ENCODE measurements at regions not wholly inside any gene's neighbourhood (a gene's known extent, or its start where the extent isn't known, plus 50 kb on each side); places are given as distances from the start of the nearest gene placed in this dataset.

DNA sequence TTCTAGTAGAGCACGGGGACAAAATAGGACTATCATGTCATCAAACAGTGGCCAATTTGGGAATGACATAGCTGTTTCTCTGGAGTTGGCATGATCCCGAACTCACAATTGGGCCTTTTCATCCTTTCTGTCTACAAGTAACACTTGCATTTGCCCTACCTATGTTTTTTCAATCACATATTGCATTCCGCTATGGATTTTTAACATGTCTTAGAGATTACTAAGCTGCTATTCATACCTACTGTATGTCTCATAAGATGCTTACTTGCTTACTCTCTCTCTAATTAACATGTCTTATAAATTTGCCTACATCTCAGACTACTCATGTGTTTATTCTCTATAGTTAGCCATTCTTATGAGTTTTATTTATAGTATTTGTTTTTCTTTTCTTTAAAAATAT lies 341.2 kb upstream of the CTNND2 start:
- no peak for ATAC-seq (replicated peaks in 6 of 8)
- no peak overlapping the region for H3K27ac ChIP-seq
- no peaks in the 10 kb centered on the region for H3K4me1 ChIP-seq (replicated peaks in 1 of 2)
- 3 to 100% (median 70%) methylated on average over 1 to 3 of the region's 3 CpGs; no CpG with 5 or more reads in 1 of the 10 experiments for WGBS, 10 experiments
- in situ Hi-C loops (cut with MboI; ENCODE audit: low pct_unique_long_range_greater_than_20kb in 2 of 9, low sequenced_read_pairs in 9 of 9, unreplicated experiment in 9 of 9) = no loop called here
- no peak overlapping the region for H3K4me3 ChIP-seq

- no peak for ATAC-seq (replicated peaks in 6 of 8)
- Histone ChIP-seq H3K4me3 (no peak overlapping the region), H3K27ac (no peak overlapping the region), H3K4me1 (replicated peaks in 1 of 2) (no peaks in the 10 kb centered on the region)
- 9 to 92% (median 79%) methylated on average over 2 to 9 of the region's 9 CpGs for WGBS, 10 experiments
- in situ Hi-C loops (cut with MboI; ENCODE audit: low pct_unique_long_range_greater_than_20kb in 2 of 9, low sequenced_read_pairs in 9 of 9, unreplicated experiment in 9 of 9) = no loop called here
Measured at GRCh38 chr5:12242950-12243888, 339.0 kb upstream of the CTNND2 start.

GRCh38 chr5:12237837-12238575 lies 333.8 kb upstream of the CTNND2 start:
- no peak for ATAC-seq (replicated peaks in 6 of 8)
- 4 to 60% (median 33%) methylated on average over 3 to 6 of the region's 6 CpGs for WGBS, 10 experiments
- H3K4me3 ChIP-seq = no peak overlapping the region
- no peak overlapping the region for H3K27ac ChIP-seq
- in situ Hi-C loops (cut with MboI; ENCODE audit: low pct_unique_long_range_greater_than_20kb in 2 of 9, low sequenced_read_pairs in 9 of 9, unreplicated experiment in 9 of 9) = no loop called here
- H3K4me1 ChIP-seq (replicated peaks in 1 of 2) = no peaks in the 10 kb centered on the region

DNA sequence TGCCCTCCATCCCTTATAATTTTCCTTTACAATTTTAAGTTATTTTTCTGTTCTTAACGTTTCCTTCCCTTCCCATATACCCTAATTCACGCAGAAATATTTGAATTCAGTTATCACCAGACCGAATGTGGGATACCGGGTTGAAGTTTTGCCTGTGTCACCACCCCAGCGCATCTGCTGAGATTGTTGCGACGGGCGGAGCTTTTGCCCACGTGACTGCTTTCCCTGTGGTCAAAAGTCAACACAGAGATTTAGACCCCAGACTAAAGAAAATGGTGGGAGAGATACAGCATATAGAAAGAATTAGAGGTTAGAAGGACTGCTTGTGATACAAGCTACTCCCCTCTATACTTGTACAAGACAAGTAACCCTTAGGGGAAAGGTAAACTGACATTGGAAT lies 326.4 kb upstream of the CTNND2 start:
- Histone ChIP-seq H3K4me3 (no peak overlapping the region), H3K4me1 (replicated peaks in 1 of 2) (peaks cover 4 to 5% of the 10 kb centered on the region in 2 donors)

DNA sequence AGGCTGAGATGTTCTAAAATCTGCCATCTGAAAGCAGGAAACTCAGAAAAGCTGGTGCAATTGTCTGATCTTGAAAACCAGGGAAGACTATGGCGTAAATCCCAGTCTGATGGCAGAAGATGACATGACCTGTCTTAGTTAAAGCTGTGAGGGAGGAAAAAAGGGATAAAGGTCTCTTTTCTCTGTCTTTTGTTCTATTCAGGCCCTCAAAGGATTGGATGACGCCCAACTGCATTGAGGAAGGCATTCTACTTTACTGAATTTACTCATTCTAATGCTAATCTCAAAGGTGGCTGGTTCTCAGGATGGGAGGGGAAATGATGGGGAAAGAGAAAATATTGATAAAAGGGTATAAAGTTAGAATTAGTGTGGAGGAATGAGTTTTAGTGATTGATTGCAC lies 312.8 kb upstream of the CTNND2 start:
- WGBS, 10 experiments = 8 to 82% (median 21%) methylated on average over 1 to 2 of the region's 2 CpGs

More for the DNA sequence above, 326.4 kb upstream of the CTNND2 start:
- H3K27ac ChIP-seq = no peak overlapping the region
- in situ Hi-C loops (cut with MboI; ENCODE audit: low pct_unique_long_range_greater_than_20kb in 2 of 9, low sequenced_read_pairs in 9 of 9, unreplicated experiment in 9 of 9) = no loop called here
- no peak for ATAC-seq (replicated peaks in 6 of 8)
- WGBS, 10 experiments = 4 to 100% (median 80%) methylated on average over 1 to 9 of the region's 9 CpGs; no CpG with 5 or more reads in 1 of the 10 experiments

DNA sequence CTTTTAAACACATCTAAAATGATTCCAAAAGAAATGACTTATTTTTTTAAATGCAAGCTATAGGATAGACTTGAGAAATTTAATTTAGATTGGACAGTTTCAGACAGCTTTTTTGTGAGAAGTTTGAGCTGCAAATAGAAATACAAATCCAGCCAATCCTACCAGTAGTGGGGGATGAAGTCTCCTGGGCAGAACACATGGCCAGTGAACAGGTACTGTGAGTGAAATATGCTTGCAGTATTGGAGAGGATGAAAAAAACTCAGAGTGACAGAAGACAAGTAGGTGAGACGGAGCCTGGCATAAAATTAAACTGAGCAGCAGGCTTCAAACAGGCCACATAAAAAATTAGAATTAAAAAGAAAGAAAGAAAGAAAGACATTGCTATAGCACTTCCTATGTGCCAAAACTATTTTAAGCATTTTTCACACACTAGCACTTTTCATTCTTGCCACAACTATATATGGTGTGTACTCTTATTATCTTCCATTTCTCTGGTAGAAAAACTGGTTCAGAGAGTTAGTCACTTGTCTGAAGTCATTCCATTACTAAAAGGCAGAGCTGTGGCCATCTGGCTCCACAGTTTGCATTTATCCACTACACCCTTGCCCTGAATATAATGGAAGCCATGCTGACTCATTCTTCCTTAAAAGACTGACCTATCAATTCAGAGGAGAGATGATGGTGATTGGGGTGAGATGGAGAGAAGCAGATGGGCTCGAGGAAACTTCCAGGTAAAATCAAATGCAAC lies 310.2 kb upstream of the CTNND2 start:
- ATAC-seq (replicated peaks in 6 of 8) = peak in 3 of 8 experiments; percentile 34 to 73 (median 62)
- 0 to 100% (median 81%) methylated on average over 1 to 2 of the region's 2 CpGs; no CpG with 5 or more reads in 3 of the 10 experiments for WGBS, 10 experiments
- in situ Hi-C loops (cut with MboI; ENCODE audit: low pct_unique_long_range_greater_than_20kb in 2 of 9, low sequenced_read_pairs in 9 of 9, unreplicated experiment in 9 of 9) = no loop called here
- Histone ChIP-seq H3K4me1 (replicated peaks in 1 of 2) (peaks cover 0 to 4% of the 10 kb centered on the region in 2 donors), H3K4me3 (no peak overlapping the region), H3K27ac (no peak overlapping the region)

More for the DNA sequence above, 312.8 kb upstream of the CTNND2 start:
- in situ Hi-C loops (cut with MboI; ENCODE audit: low pct_unique_long_range_greater_than_20kb in 2 of 9, low sequenced_read_pairs in 9 of 9, unreplicated experiment in 9 of 9) = no loop called here
- ATAC-seq (replicated peaks in 6 of 8) = peak in 4 of 8 experiments; percentile 38 to 60 (median 50)
- no peak overlapping the region for H3K4me3 ChIP-seq
- H3K27ac ChIP-seq = no peak overlapping the region
- peaks cover 0 to 4% of the 10 kb centered on the region in 2 donors for H3K4me1 ChIP-seq (replicated peaks in 1 of 2)

DNA sequence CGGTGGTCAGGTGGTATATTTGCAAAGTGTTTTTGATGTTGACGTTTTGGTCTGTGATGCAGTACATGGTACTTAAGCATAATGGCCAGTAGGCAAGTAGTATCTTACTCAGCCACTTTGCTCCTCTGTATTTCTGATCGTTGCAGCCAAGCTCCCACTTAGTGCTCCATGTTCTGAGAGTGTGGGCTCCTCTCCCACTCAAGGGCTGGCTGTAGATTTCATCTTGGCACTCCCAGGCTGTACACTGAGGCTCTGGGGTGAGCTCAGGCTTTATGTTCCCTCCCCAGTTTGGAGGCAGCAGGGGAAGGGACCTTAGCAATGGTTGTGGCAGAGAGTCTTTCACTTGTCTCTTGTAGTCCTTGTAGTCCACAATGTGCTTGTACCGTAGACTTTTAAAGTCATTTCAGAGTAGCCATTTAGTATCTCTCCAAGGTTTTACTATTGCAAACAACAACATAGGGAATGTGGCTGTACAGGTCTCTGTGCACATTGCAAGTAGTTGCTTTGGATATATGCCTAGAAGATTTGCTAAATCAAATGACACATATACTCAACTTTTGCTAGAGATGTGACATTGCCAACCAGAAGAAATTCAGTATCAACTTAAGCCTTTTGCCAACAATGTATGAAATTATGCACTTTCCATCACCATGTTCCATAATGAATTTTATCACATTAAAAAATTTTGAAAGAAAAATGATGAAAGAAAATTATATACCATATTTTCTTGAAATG lies 304.3 kb upstream of the CTNND2 start:
- ATAC-seq (replicated peaks in 6 of 8) = no peak
- H3K27ac ChIP-seq = no peak overlapping the region
- no peaks in the 10 kb centered on the region for H3K4me1 ChIP-seq (replicated peaks in 1 of 2)
- in situ Hi-C loops (cut with MboI; ENCODE audit: low pct_unique_long_range_greater_than_20kb in 2 of 9, low sequenced_read_pairs in 9 of 9, unreplicated experiment in 9 of 9) = no loop called here
- 17 to 96% (median 70%) methylated on average over 1 to 4 of the region's 4 CpGs; no CpG with 5 or more reads in 3 of the 10 experiments for WGBS, 10 experiments
- no peak overlapping the region for H3K4me3 ChIP-seq

- 0 to 100% (median 85%) methylated on average over 1 to 2 of the region's 2 CpGs; no CpG with 5 or more reads in 1 of the 10 experiments for WGBS, 10 experiments
- H3K4me1 ChIP-seq (replicated peaks in 1 of 2) = no peaks in the 10 kb centered on the region
- H3K4me3 ChIP-seq = no peak overlapping the region
- H3K27ac ChIP-seq = no peak overlapping the region
- peak in 1 of 8 experiments; percentile 57 for ATAC-seq (replicated peaks in 6 of 8)
- in situ Hi-C loops (cut with MboI; ENCODE audit: low pct_unique_long_range_greater_than_20kb in 2 of 9, low sequenced_read_pairs in 9 of 9, unreplicated experiment in 9 of 9) = no loop called here
Measured at GRCh38 chr5:12204761-12205160, 300.5 kb upstream of the CTNND2 start.

DNA sequence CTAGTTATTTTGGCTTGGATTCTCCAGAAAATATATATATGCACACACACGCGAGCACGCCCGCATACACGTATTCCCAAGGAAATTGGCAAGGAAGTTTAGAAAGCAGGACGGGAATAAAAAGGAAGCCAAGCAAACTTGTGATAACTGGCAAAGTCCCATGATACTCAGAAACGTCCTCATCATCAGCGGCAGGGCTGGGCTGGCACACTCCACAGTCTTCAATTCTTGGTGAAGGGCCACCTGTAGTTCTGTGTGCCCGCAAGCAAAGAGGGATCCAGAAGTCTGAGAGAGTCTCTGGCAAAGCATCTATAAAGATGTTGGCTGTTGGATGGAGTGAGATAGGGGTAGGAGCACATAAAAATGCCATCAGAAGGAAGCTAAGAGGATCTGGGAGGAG lies 289.3 kb upstream of the CTNND2 start:
- Histone ChIP-seq H3K4me1 (replicated peaks in 1 of 2) (no peaks in the 10 kb centered on the region), H3K4me3 (no peak overlapping the region), H3K27ac (no peak overlapping the region)
- 15 to 100% (median 80%) methylated on average over 1 to 8 of the region's 9 CpGs; no CpG with 5 or more reads in 1 of the 10 experiments for WGBS, 10 experiments
- in situ Hi-C loops (cut with MboI; ENCODE audit: low pct_unique_long_range_greater_than_20kb in 2 of 9, low sequenced_read_pairs in 9 of 9, unreplicated experiment in 9 of 9) = no loop called here
- no peak for ATAC-seq (replicated peaks in 6 of 8)

- no peak overlapping the region for H3K27ac ChIP-seq
- H3K4me1 ChIP-seq (replicated peaks in 1 of 2) = no peaks in the 10 kb centered on the region
- H3K4me3 ChIP-seq = no peak overlapping the region
- WGBS, 10 experiments = 4 to 90% (median 71%) methylated on average over 3 to 6 of the region's 6 CpGs
- in situ Hi-C loops (cut with MboI; ENCODE audit: low pct_unique_long_range_greater_than_20kb in 2 of 9, low sequenced_read_pairs in 9 of 9, unreplicated experiment in 9 of 9) = no loop called here
- ATAC-seq (replicated peaks in 6 of 8) = no peak
Measured at GRCh38 chr5:12183003-12183402, 278.8 kb upstream of the CTNND2 start.

DNA sequence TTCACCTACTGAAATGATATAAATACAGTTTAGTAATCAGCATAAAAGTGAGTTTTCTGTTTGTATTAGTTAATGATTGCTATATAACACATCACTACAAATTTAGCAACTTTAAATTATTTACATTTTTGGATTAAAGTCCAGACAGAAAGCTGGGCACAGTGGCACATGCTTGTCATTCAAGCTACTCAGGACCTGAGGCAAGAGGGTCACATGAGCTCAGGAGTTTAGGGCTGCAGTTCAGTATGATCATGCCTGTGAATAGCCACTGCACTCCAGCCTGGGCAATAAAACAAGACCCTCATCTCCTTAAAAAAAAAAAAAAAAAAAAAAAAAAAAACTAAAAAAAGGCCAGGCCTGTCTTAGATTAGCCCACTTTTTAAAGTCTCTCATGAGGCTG lies 273.6 kb upstream of the CTNND2 start:
- Histone ChIP-seq H3K4me3 (no peak overlapping the region), H3K4me1 (replicated peaks in 1 of 2) (no peaks in the 10 kb centered on the region), H3K27ac (no peak overlapping the region)
- in situ Hi-C loops (cut with MboI; ENCODE audit: low pct_unique_long_range_greater_than_20kb in 2 of 9, low sequenced_read_pairs in 9 of 9, unreplicated experiment in 9 of 9) = no loop called here
- no peak for ATAC-seq (replicated peaks in 6 of 8)

- no peak for ATAC-seq (replicated peaks in 6 of 8)
- Histone ChIP-seq H3K4me1 (replicated peaks in 1 of 2) (no peaks in the 10 kb centered on the region), H3K27ac (no peak overlapping the region), H3K4me3 (no peak overlapping the region)
- in situ Hi-C loops (cut with MboI; ENCODE audit: low pct_unique_long_range_greater_than_20kb in 2 of 9, low sequenced_read_pairs in 9 of 9, unreplicated experiment in 9 of 9) = no loop called here
Measured at GRCh38 chr5:12177225-12177624, 273.0 kb upstream of the CTNND2 start.
